Stimulated activated CD8-positive, alpha-beta memory T cell treated with anti-CD3 and anti-CD28 coated beads, Interleukin-7, amount 100 ng/mL, for 48 hours (primary cell): ENCODE measurements at regions not wholly inside any gene's neighbourhood (a gene's known extent, or its start where the extent isn't known, plus 50 kb on each side); places are given as distances from the start of the nearest gene placed in this dataset.
"Not testable (repeated sequence)": the region's sequence is repeated elsewhere in the genome, so short reads cannot be mapped to it uniquely, and the experiment has no call there.

Experiments
- DNase-seq, 2 donors: peaks; one replicate each; pipeline ENCODE4 v3.0.0-alpha.2; 2020; ENCODE audit warnings: low read depth in 1 of 2; ENCODE audit errors: extremely low read depth in 1 of 2

DNA sequence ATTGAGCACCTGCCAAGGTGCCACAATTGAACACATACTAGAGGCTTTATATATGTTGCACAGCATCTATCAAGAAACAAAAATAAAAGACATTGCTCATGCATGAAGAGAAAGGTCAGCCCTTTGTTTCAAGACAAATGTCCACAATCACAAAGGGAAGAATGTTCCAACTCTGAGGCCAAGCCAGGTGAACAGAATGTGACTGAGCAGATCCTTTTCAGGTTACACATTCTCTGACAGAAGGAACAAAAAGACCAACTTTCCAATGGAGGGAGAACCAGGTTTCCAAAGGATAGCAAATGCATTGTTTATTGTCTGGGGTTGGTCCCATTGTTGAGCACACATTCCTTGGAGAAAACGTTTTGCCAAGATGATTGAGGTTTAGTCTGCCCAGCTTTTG, 50.2 kb upstream of the FAM174B start:
- DNase-seq: no peak

DNA sequence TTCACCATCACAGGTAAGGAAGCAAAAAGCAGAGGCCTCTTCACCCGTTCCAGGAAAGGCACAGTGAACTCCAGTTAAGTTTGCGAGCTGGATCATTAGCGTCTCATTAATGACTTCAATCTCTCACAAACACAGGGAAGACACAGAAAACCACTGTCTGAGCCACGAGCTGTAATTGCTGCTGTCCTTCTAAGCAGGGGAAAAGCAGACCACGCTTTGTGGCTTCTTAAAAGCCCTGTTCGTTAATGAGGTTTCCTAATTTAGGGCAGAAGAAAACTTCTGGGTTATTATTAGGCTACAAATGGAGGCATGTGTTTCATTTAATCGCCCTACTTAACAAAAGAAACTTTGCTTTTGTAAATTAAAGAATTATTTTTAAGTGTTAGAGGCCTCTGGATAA, 50.6 kb upstream of the FAM174B start:
- DNase-seq: no peak

DNA sequence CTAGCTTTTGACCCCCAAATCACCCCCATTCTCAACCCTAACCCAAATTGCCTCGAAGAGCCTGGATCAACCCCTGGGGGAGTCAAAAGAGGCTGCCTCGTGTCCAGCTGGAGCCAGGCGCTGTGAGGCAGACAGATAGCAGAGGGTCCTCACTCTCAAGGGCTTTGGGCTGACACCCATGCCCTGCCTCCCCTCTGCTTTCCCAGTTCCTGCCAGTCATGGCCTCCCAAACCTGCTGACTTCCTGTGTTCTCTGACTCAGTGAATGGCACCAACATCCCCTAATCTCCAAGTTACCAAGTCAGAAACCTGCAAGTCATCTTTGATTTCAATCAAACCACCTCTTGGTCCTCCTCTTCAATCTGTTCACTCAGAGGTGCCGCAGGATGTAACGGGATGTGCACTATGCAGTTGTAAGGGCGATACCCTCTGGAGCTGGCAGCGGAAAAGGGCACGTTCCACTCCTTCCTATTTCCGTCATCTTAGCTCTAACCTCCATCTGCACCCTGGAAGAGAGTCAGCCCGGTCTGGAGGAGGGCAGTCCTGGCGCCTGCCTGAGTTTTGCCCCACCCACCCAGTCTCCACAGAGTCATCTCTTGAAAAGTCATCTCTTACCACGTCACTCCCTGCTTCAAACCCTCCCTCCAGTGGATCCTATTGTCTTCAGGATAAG, 52.4 kb upstream of the FAM174B start:
- no peak for DNase-seq

DNA sequence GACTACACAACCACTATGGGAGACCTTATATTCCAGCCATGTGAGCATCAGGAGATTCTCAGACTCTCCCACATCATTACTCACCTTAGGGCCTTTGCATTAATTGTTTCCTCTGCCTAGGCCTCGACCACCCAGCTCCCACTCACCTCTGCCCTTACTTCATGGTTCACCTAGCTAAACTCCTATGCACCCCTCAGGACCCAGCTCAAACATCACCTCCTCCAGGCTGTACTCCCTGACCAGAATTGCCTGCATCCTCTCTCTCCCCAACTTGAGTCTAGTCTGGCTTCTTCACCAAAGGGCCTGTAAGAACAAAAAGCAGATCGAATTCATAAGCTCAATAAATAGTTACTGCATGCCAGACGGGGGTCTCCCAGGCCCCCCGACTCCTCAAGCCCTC, 53.1 kb upstream of the FAM174B start:
- no peak for DNase-seq

DNA sequence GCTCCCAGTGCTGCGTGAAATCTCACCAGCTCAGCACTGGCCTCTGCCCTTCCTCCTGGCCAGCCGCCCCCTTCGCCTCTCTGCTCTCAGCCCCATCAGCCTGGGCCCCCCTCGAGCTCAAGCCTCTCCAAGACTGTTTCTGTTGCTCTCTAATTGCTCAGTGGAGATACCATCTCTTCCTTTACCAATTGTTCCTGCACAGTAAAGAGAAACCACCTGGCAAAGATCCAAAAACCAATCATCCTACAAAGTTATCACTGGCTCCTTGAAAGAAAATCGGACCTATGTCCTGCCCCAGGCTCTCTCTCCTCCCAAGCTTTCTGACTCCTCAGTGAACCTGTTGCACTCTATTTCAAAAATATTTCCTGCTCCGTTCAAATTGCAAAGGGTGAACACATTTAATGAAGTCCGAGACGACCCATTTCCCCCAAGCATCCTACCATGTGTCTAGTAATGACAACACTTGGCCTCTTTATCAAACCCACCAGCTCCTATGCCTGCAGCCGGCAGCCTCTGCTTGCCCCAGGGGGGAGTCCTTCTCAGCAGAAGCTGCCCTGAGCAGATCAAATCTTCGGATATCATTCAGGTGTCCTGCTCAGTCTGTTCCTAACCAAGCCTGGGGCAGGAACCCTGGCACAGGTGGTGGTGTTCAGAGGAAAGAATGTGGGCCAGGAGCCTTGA, 53.7 kb upstream of the FAM174B start:
- no peak for DNase-seq

DNA sequence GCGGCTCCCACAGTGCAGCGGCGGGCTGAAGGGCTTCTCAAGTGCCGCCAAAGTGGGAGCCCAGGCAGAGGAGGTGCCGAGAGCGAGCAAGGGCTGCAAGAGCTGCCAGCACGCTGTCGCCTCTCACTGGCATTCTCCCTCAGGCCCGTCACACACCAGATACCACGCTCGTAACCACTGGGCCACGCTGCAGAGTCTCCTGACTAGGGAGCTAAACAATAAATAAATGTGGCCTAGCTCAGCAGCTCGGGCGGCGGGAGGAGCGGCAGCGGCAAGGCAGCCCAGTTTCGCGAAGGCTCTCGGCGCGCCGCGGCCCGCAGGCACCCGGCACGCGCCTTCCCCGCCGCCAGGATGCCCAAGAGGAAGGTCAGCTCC, 55.9 kb upstream of the FAM174B start:
- DNase-seq: no peak

DNA sequence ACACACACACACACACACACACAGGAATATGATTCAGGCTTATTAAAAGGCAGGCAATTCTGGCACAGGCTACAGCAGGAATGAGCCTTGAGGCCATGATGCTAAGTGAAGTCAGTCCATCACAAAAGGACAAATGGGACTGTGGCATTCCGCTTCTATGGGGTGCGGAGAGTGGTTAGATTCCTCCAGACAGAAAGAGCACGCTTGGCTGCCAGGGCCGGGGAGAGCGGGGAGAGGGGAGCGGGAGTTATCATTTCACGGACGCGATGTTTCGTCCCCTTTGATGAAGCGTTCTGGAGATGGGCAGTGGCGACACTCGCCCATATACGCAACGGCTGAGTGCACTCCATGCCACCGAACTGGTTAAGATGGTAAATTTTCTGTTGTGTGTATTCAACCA, 58.5 kb upstream of the FAM174B start:
- DNase-seq: no peak

DNA sequence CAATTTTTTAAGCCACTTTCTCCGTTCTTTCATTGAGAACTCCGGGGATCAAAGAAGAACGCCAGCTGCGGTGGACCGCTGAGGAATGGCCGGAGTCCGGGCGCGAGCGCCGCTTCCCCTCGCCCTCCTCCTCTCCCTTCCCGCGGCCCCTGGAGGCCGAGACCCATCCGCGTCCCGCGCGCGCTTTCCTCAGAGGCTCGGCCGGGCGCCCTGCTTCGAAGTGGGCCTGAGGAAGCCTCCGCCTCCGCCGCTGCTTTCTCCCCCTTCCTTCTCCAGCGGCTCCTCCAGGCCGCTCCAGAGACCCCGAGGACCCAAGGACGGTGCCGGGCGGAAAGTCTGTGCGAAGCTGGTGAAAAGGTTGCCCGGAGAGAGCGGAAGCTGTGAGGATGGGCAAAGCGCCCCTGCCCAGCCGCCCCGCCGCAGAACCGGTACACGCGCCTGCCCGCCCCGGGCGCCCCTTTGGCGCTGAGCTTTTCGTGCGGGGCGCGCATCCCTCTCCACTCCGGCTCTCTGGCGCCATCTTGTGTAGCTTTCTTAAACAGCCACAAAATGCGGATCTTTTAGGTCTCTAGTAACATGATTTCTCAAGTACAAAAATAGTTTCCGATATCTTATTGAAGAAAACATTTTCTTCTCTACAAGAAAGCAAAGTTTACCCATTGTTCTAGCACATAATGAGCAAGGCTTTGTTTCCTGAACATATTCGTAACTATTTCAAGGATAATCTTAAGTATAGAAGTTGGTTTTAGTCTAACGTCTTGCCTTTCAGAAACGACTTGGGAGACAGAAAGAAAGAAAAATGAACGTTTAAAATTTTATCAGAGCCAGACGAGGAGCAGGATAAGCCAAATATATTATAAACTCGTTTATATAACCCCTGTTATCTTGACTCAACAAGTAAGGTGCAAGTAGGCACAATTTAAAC, 59.2 kb upstream of the FAM174B start:
- peak; percentile 31 to 48 for DNase-seq

DNA sequence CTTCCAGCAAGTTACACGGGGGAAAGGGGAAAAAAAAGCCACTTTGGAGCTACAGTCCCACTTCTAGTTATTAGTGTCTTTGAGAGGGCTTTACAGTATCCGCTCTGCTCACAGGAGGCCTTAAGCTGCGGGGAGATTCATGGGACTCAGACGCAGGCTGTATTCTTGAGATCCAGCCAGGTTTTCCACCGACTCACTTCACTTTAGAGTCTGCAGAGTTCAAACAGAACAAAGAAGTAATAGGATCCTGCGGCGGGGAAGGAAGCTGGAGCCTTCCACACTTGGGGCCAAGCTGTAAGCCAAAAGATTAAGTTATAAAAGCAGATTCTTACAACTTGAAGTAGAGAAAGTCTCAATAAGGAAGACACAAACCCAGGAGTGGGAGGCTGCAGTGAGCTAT, 60.2 kb upstream of the FAM174B start:
- DNase-seq: no peak

DNA sequence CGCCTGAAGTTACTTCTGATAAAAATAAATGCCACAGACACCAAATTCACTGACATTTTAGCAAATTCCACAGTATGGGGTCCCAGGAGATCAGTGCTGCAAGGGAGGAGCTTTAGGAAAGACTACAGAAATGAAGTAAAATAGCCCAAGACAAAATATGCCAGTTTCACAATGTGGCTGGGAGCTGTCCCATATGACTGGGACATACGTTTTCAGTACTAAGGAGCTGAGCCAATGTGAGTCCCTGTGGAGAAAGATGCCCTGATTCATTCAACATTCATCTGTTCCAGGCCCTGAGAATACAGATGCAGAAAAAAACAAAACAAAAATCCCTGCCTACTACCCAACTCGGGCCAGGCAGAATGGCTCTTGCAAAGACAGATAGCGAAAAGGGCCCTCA, 63.4 kb upstream of the FAM174B start:
- no peak for DNase-seq

DNA sequence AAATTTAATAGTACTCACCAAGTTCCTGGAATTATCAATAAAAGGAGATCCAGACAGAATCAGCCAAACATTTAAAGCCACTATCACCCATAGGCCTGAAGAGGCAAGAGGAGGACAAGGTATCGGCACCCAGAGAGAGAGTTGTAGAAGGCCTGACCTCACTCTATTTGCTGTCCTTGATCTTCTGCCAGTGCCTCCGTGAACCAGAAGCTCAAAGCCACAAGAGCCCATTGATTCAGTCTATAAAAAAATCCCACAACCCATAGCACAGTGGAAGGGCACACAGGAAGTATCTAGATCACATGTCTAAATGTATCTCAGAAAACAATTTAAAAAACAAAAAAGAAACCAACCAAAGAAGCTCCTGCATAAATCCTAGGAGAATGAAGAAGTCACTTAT, 68.6 kb upstream of the FAM174B start:
- no peak for DNase-seq

DNA sequence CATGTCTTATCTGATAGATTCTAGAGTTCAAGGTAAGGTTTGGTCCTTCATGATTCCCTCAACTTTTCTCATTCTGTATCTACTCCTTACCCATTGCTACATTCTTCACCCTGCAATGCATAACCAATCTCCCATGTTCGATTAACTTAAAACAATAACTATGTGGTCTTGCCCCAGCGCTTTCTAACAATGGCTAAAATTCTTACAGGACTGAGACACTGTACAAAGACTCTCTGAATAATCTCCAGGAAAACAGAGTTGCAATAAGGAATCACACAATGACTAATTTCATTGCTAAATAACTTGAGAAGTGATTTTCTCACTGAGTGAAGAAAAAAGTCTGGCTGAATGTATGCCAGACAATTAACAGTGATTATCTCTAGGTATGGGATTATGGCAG, 69.6 kb upstream of the FAM174B start:
- DNase-seq: no peak

DNA sequence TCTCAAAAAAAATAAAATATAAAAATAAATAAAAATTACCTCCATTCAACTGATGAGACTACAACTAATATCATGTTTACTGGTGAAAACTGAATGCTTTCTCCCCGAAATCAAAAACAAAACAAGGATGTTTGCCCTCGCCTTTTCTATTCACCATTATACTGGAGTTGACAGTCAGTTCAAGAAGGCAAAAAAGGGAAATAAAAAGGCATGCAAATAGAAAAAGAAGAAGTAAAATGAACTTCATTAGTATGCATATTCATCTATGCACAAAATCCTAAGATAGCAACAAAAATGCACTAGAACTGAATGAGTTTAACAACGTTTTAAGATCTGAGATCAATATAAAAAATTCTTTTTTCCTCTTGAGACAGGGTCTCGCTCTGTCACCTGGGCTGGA, 72.7 kb upstream of the FAM174B start:
- DNase-seq: no peak

DNA sequence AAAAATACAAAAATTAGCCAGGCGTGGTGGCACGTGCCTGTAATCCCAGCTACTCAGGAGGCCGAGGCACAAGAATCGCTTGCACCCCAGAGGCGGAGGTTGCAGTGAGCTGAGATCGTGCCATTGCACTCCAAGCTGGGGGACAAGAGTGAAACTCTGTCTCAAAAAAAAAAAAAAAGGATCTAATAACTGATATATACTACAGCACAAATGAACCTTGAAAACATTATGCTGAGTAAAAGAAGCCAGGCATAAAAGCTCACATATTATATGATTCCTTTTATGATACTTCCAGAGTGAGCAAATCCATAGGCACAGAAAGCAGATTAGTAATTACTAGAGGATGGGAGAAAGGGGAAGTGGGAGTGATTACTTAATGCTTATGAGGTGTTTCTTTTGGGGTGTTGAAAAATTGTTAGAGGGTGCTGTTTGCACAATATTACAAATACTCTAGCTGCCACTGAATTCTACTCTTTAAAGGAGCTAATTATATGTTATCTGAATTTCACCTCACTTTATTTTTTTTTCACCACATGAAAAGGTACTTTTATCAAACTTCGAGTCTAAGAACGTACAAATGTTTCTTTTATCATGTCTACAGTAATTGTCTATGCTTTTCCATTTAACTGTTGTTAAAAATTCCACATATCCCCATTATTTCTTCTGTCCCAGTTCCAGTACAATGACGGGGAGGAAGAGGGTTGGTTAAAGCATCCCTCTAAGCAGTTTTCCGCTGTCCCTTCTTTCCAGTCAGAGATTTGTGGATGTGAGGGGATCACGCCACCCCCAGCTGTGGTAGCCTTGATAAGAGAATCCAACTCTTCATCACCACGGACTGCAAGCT, 77.7 kb upstream of the FAM174B start:
- no peak for DNase-seq

DNA sequence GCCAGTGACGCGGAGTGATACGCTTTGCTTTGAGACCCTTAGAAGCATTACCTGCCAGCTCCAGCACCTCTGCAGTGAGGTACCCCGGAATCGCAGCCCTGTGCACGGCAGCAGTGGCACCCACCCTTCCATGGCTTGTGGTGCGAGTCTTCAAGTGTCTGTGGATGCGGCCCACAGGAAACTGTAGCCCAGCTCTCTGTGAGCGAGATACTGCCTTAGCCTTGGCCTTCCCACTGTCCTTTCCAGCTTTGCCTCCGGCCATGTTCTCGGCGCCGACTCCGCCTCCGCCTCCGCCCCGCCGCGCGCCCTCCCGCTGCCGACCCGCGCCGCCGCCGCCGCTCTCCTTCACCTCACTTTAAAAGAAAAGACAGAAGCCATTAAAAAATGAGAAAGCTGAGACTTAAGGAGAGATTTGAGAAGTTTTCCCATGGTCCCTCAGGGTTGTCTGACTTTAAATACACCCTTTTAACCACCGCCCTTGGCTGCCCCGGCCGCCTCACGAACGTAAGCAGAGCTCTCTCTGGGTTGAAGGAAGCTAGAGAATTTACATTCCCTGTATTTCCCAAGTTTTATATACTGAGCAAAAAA, 78.5 kb upstream of the FAM174B start:
- DNase-seq: peak in 1 of 2 donors; percentile 1

DNA sequence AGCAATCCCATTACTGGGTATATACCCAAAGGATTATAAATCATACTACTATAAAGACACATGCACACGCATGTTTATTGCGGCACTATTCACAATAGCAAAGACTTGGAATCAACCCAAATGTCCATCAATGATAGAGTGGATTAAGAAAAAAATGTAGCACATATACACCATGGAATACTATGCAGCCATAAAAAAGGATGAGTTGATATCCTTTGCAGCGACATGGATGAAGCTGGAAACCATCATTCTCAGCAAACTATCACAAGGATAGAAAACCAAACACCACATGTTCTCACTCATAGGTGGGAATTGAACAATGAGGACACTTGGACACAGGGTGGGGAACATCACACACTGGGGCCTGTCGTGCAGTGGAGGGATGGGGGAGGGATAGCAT, 83.7 kb upstream of the FAM174B start:
- DNase-seq: not testable (repeated sequence)

DNA sequence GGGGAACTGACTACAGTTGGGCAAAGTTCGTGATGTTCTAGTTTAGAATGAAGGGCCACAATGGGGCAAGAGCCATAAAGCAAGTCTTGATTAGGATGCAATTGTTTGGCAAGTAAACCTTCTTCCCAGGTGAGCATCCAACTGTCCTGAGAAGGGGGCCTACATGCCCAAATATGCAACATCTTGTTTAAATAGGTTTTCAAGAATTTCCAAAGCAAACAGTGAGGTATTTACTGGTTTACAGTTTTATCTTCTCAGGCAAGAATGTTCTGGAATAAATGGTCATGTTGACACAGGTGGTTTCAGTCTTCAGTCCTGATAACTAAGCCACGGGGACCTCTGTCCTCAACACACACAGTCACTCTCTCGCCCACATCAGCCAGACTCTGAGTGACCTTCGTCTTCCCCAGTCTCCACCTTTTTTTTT, 90.3 kb upstream of the FAM174B start:
- DNase-seq: no peak

DNA sequence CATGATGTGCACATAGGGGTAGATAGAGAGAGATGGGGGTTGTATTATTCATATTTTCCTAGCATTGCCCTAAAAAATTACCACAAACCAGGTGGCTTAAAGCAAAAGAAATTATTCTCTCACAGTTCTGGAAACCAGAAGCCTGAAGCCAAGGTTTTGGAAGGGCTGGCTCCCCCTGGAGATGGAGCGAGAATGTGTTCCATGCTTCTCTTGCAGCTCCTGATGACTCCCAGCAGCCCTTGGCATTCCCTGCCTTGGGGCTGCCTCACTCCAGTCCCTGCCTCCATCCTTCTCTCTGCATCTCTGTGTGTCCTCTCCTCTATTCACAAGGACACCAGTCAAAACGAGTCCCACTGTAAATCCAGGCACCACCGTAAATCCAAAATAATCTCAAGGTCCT, 91.5 kb upstream of the FAM174B start:
- no peak for DNase-seq

DNA sequence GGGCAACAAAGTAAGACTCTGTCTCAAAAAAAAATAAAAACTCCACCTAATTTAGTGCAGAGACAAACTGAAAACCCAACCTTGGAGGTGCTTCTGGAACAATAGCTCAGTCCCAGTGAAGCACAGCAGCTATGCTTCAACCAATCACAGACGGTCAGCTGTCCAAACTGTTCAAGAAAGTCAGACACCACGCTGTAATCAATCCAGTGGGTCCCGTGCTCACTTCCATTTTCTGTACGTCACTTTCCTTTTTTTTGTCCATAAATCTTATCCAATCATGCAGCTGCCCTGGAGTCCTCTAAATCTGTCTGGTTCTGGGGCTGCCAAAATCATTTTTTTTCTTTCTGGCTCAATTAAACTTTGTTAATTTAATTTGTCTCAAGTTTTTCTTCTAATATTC, 93.6 kb upstream of the FAM174B start:
- DNase-seq: no peak

DNA sequence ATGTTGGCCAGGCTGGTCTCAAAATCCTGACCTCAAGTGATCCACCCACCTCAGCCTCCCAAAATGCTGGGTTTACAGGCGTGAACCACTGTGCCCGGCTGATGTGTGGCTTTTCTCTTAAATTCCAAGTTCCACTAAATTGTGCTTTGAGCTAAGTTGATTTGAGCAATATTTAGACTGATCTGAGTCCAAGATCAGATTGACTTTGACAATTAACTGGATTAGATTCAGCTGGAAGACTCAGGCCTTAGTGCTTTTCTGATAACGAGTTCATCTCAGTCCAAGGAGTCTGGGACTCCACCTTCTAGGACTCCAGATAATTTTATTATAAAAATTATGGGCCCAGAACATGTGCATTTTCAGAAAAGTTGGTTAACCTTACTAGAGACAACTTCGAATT, 94.4 kb upstream of the FAM174B start:
- no peak for DNase-seq

DNA sequence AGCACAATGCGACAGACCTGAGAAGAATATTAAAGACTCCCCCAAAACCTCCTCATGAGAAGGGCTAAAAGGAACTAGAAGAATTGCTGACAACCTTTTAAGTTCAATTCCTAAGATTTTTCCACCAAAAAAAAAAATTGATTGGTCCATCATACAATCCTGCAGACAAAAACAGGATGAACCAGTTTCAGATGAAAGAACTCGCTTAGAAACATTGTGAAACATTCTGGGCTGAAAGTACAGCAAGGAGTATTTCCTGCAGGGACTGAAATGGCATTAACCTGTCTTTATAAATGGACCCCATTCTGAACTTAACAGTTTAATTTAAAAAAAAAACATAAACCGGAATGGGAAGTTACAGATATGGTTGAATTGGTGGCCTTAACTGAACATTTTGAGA, 96.0 kb upstream of the FAM174B start:
- DNase-seq: no peak
